Uterus (tissue), 2 donors: ENCODE measurements at regions not wholly inside any gene's neighbourhood (a gene's known extent, or its start where the extent isn't known, plus 50 kb on each side); places are given as distances from the start of the nearest gene placed in this dataset.

Experiments
- POLR2A ChIP-seq, 2 donors: fragments of 450-650 bp; IDR thresholded peaks; one replicate each; pipeline ENCODE4 v1.6.1; 2016; ENCODE audit warnings: antibody characterized with exemption in 2 of 2, mild to moderate bottlenecking in 1 of 2, moderate library complexity in 1 of 2
- TF ChIP-seq, protein P1 (sequence below), 4 experiments: fragments of 200-600 bp in 2 of 4; fragments of 450-650 bp in 2 of 4; sonication (generic) in 2 of 4; IDR thresholded peaks; one replicate each; pipeline ENCODE4 v1.5.1; 2016 to 2019; ENCODE audit warnings: antibody characterized with exemption in 4 of 4, mild to moderate bottlenecking in 2 of 4, moderate library complexity in 1 of 4

DNA sequence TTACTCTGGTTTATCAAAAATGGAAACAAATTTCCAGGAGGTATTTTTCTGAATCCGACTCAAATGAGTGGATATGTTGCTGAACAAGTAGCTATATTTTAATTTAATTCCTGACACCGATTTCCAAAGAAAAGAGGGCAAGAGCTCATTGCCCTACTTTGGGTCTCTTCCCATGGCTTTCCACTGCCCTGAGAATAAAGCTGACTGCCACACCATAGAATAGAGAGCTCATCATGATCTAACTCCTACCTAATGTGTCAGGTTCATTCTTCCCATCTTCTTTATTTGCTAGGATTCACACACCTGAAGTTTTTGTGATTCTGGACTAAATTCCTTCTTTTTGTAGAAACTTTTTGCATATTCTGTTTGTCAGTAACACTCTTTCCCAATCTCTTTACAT, 792.1 kb downstream of the DTWD2 start:
- TF ChIP-seq, protein P1, sequence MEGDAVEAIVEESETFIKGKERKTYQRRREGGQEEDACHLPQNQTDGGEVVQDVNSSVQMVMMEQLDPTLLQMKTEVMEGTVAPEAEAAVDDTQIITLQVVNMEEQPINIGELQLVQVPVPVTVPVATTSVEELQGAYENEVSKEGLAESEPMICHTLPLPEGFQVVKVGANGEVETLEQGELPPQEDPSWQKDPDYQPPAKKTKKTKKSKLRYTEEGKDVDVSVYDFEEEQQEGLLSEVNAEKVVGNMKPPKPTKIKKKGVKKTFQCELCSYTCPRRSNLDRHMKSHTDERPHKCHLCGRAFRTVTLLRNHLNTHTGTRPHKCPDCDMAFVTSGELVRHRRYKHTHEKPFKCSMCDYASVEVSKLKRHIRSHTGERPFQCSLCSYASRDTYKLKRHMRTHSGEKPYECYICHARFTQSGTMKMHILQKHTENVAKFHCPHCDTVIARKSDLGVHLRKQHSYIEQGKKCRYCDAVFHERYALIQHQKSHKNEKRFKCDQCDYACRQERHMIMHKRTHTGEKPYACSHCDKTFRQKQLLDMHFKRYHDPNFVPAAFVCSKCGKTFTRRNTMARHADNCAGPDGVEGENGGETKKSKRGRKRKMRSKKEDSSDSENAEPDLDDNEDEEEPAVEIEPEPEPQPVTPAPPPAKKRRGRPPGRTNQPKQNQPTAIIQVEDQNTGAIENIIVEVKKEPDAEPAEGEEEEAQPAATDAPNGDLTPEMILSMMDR (IDR thresholded peaks at IDR 0.05), result no peak
- no peak for TF ChIP-seq POLR2A (IDR thresholded peaks at IDR 0.05)
